ENCODE measurements at regions not wholly inside any gene's neighbourhood (a gene's known extent, or its start where the extent isn't known, plus 50 kb on each side); places are given as distances from the start of the nearest gene placed in this dataset.

DNA sequence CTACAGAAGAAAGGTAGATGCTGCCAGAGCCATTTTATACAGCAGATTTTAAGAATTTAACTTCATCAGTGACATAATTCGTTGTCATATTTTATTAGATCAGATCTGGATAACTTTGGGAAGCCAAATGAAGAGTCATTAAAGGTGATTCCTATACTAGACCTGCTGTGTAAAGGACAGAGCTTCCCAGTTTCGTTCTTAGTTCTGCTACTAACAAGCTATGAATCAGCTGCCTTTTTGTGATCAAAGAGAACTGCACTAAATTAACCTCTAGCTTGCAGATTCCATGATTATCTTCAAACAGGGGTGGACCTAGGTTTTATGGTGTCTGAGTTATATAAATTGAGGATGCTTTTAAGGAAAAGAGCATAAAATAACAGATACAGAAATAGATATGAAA is 926.5 kb upstream of the ACVR2A start:
- TF ChIP-seq, protein P1, sequence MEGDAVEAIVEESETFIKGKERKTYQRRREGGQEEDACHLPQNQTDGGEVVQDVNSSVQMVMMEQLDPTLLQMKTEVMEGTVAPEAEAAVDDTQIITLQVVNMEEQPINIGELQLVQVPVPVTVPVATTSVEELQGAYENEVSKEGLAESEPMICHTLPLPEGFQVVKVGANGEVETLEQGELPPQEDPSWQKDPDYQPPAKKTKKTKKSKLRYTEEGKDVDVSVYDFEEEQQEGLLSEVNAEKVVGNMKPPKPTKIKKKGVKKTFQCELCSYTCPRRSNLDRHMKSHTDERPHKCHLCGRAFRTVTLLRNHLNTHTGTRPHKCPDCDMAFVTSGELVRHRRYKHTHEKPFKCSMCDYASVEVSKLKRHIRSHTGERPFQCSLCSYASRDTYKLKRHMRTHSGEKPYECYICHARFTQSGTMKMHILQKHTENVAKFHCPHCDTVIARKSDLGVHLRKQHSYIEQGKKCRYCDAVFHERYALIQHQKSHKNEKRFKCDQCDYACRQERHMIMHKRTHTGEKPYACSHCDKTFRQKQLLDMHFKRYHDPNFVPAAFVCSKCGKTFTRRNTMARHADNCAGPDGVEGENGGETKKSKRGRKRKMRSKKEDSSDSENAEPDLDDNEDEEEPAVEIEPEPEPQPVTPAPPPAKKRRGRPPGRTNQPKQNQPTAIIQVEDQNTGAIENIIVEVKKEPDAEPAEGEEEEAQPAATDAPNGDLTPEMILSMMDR (IDR thresholded peaks at IDR 0.05): no peak
- Histone ChIP-seq H3K4me1 (no peaks in the 10 kb centered on the region), H3K4me3 (no peak overlapping the region), H3K27ac (no peak overlapping the region), H3K36me3 (ENCODE audit: insufficient read depth in 1 of 2, low read depth in 1 of 2) (no peaks in the 10 kb centered on the region), H3K9me3 (no peaks in the 10 kb centered on the region), H3K27me3 (ENCODE audit: insufficient read depth in 3 of 3, low read length in 2 of 3) (no peaks in the 10 kb centered on the region)
- DNase-seq: no peak
- 70 to 78% (median 70%) methylated on average over 2 of the region's 2 CpGs for WGBS, 3 donors
- ATAC-seq: no peak
- intact Hi-C loops (cut with DNase I): no loop called here

DNA sequence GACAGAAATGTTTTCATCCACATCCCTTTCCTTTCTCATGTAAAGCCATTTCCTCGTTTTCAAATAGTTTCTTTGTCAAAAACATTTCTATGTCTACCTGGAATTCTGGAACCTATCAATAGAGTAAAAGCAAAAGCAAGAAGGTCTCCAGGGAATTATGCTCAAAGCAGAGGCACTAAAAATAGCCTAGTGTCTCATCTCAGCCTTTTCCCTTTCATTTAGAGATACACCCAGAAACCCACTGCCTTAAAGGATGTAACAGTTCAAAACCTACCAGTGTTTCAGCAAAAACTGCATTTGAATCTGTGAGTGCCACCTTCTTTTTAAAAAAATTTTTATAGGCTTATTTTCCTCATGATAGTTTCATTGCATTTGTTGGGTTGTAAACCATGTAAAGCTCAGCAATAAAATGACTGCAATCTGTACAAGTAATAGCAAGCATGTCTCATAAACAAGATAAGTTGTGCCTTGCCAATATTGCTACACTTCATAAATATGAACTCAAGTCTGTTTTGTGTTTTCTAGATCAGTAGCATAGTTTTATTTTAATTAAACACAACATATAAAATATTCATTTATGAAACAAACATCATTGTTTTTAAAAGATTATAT is 927.3 kb upstream of the ACVR2A start:
- no peak overlapping the region for H3K4me3 ChIP-seq
- H3K4me1 ChIP-seq: no peaks in the 10 kb centered on the region
- no peaks in the 10 kb centered on the region for H3K9me3 ChIP-seq
- DNase-seq (no peak), ATAC-seq (no peak)
- intact Hi-C loops (cut with DNase I): no loop called here
- no peaks in the 10 kb centered on the region for H3K36me3 ChIP-seq (ENCODE audit: insufficient read depth in 1 of 2, low read depth in 1 of 2)
- H3K27ac ChIP-seq: no peak overlapping the region
- H3K27me3 ChIP-seq (ENCODE audit: insufficient read depth in 3 of 3, low read length in 2 of 3): no peaks in the 10 kb centered on the region
- WGBS, 3 donors: 42 to 63% (median 51%) methylated on average over 1 of the region's 1 CpG
- TF ChIP-seq, protein P1 (IDR thresholded peaks at IDR 0.05): no peak

DNA sequence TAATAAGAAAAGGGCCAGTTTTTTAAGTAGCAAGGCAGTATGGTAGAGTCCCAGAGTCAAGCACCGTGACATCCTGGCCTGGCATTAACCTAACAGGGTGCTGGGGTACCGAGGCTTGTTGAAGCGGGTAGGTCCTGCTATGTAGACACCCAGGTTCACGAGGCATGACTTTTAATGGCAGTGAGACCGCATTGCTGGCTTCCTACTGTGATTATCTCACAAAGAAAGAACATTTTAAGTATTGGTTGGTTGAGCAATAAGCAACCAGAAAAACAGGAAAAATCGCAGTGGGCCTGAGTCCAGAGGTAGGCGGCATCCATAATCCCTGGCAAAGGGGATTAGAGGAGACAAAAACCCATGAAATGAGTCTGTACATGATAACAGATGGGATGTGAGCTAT is 927.9 kb upstream of the ACVR2A start:
- H3K4me1 ChIP-seq: no peaks in the 10 kb centered on the region
- intact Hi-C loops (cut with DNase I): no loop called here
- no peak for DNase-seq
- 80 to 89% (median 83%) methylated on average over 7 of the region's 7 CpGs for WGBS, 3 donors
- H3K27me3 ChIP-seq (ENCODE audit: insufficient read depth in 3 of 3, low read length in 2 of 3): no peaks in the 10 kb centered on the region
- H3K9me3 ChIP-seq: no peaks in the 10 kb centered on the region
- TF ChIP-seq, protein P1 (IDR thresholded peaks at IDR 0.05): no peak
- no peaks in the 10 kb centered on the region for H3K36me3 ChIP-seq (ENCODE audit: insufficient read depth in 1 of 2, low read depth in 1 of 2)
- no peak overlapping the region for H3K4me3 ChIP-seq
- H3K27ac ChIP-seq: no peak overlapping the region
- no peak for ATAC-seq

DNA sequence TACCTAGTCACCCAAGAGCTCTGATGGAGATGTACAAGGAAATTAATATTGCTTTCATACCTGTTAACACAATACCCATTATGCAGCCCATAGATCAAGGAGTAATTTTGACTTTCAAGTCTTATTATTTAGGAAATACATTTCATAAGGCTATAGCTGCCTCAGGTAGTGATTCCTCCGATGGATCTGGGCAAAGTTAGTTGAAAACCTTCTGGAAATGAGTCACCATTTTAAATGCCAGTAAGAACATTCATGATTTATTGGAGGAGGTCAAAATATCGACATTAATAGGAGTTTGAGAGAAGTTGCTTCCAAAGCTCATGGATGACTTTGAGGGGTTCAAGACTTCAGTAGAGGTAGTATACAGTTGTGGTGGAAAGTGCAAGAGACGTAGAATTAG is 931.4 kb upstream of the ACVR2A start:
- ATAC-seq: no peak
- Histone ChIP-seq H3K4me3 (no peak overlapping the region), H3K27me3 (ENCODE audit: insufficient read depth in 3 of 3, low read length in 2 of 3) (no peaks in the 10 kb centered on the region), H3K27ac (no peak overlapping the region), H3K36me3 (ENCODE audit: insufficient read depth in 1 of 2, low read depth in 1 of 2) (no peaks in the 10 kb centered on the region), H3K4me1 (no peaks in the 10 kb centered on the region), H3K9me3 (no peaks in the 10 kb centered on the region)
- WGBS, 3 donors: 90 to 96% (median 94%) methylated on average over 3 of the region's 3 CpGs
- no peak for DNase-seq
- TF ChIP-seq, protein P1 (IDR thresholded peaks at IDR 0.05): no peak
- intact Hi-C loops (cut with DNase I): no loop called here

- Histone ChIP-seq H3K36me3 (ENCODE audit: insufficient read depth in 1 of 2, low read depth in 1 of 2) (no peaks in the 10 kb centered on the region), H3K27ac (no peak overlapping the region), H3K9me3 (no peaks in the 10 kb centered on the region), H3K4me1 (no peaks in the 10 kb centered on the region), H3K4me3 (no peak overlapping the region), H3K27me3 (ENCODE audit: insufficient read depth in 3 of 3, low read length in 2 of 3) (no peaks in the 10 kb centered on the region)
- no peak for DNase-seq
- TF ChIP-seq, protein P1 (IDR thresholded peaks at IDR 0.05): no peak
- whole genome bisulfite sequencing, 3 donors: 76 to 81% (median 81%) methylated on average over 3 of the region's 3 CpGs
- ATAC-seq: no peak
- intact Hi-C loops (cut with DNase I): no loop called here
Measured at GRCh38 chr2:146912536-146912935, 932.3 kb upstream of the ACVR2A start.

Data from psoas muscle (tissue), 7 donors.